GM18907 (cell line): ENCODE measurements at regions not wholly inside any gene's neighbourhood (a gene's known extent, or its start where the extent isn't known, plus 50 kb on each side); places are given as distances from the start of the nearest gene placed in this dataset.
"Not testable (repeated sequence)": the region's sequence is repeated elsewhere in the genome, so short reads cannot be mapped to it uniquely, and the experiment has no call there.

Source experiments
- ATAC-seq: cut with Tn5 transposase; IDR thresholded peaks from one replicate; pipeline ENCODE4 v1.9.1; 2021; ENCODE audit warnings: mild to moderate bottlenecking, moderate library complexity; ENCODE audit not compliant: unreplicated experiment

DNA sequence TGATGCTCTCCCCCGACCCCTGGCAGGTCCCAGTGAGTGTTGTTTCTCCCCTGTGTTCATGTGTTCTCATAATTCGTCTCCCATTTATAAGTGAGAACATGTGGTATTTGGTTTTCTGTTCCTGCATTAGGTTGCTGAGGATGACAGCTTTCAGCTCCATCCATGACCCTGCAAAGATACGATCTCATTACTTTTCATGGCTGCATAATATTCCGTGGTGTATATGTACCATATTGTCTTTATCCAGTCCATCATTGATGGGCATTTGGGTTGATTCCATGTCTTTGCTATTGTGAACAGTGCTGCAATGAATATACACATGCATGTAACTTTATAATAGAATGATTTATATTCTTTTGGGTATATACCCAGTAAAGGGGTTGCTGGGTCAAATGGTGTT is 321.5 kb downstream of the EMP1 start:
- not testable (repeated sequence) for ATAC-seq

DNA sequence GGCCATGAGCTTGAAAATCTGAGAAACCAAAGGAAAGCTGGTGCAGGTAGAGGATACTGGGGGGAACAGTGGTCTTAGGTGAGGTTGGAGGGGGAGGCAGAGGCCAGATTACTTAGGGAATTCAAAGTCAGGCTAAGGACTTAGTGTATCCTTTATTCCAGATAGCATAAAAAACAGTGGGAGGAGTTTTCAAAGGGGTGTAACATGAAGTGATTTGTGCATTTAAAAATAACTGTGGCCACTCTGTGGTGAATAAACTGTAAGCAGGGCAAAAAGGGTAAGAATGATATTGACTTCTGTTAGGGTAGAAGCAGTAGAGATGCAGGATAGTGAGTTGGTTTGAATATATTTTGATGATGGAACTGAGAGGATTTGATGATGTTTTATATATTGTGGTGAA is 313.2 kb downstream of the EMP1 start:
- no peak for ATAC-seq

DNA sequence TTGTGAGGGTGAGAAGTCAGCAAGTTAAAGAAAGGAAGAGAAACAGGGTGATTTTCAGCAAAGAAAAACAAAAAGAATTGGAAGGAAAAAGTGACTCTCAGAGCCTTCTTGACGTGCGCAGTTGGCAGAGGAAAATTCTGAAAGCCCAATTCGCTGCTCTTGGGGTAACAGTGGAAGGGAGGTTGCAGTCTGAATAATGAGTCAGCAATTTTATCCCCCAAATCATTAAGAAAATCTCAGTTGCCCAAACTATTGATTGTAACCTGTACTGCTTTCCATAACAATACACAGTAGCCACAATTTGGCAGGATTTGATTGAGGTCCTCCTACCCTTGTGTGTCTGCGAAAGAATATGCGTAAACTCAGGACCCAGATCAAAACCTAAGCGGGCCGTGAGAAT is 309.1 kb downstream of the EMP1 start:
- ATAC-seq: no peak

- no peak for ATAC-seq
These were observed 308.7 kb downstream of the EMP1 start for GRCh38 chr12:13505224-13505623.

DNA sequence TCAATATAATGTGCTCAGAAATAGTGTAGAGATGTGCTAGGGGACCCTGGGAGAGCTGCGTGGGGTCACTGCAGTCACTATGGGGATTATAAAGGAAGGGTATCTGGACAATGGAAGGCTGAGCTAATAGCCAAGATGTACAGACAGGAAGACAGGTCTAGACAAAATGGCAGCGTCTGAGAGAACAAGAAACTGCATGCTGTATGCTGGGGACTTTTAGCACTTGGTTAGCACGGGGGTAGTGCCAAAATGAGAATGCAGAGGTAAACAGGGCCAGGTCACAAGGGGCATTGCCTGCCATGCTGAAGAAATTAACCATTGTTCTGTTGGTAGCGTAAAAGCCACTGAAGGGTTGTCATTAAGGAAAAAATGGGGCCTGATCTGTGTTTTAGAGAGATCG is 308.2 kb downstream of the EMP1 start:
- no peak for ATAC-seq

- no peak for ATAC-seq
These were observed 307.5 kb downstream of the EMP1 start for GRCh38 chr12:13504074-13504473.

GRCh38 chr12:13503094-13503835 is 306.7 kb downstream of the EMP1 start:
- ATAC-seq: no peak

DNA sequence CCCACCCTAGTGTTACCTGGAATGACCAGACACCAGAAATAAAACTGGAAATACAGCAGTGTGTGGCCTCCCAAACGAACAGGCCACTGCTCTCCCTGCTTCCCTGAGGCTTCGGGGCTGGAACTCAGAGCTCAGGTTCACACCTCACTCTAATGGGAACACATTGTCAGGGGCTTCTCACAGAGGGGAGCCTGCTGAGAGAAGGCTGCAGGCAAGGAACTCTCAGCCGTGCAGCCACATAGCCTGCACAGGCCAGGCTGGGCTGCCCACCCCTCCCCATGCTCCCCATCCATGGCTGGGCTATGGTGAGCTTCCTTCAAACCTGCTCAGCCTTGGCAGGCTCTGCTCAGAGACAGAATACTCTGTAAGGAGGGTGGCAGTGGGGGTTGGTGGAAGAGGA is 302.5 kb downstream of the EMP1 start:
- no peak for ATAC-seq

DNA sequence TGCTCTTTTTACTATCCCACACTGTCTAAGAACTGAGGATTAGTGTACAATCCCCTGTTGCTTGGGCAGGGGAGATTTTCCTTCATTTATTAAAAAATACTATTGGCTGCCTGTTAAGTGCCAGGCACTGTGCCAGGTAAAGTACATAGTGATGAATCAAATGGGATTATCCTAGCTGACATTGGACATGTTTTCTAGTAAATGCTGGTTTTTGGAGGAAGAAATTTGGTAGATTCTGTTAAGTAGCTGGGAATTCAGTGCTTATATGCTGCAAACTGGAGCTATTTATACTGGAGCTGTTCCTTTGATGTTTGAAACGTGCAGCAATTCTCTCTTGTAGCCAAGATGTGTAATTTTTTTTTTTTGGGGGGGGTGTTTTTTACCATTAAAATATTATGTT is 299.6 kb downstream of the EMP1 start:
- no peak for ATAC-seq

- no peak for ATAC-seq
These were observed 292.7 kb downstream of the EMP1 start for GRCh38 chr12:13489246-13489645.

DNA sequence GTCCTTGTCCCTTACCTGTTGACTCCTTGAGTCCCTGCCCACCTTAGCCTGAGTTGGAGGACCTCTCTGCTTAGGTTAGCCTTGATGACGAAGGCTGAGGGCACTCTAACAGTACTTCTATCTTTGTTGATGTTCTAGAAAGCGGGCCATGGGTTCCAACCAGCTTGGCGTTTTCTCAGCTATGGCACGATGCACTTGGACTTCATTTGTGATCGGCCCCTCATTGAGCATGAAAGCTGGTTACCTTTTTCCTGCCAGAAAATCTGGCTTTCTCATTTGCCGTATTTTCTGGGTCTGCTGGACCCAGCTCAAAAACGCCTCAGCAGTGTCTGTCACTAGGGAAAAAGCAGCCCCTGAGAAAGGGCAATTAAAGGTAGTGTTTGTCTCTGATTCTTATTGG is 290.8 kb downstream of the EMP1 start:
- ATAC-seq: no peak

GRCh38 chr12:13486794-13487193 is 290.3 kb downstream of the EMP1 start:
- no peak for ATAC-seq

DNA sequence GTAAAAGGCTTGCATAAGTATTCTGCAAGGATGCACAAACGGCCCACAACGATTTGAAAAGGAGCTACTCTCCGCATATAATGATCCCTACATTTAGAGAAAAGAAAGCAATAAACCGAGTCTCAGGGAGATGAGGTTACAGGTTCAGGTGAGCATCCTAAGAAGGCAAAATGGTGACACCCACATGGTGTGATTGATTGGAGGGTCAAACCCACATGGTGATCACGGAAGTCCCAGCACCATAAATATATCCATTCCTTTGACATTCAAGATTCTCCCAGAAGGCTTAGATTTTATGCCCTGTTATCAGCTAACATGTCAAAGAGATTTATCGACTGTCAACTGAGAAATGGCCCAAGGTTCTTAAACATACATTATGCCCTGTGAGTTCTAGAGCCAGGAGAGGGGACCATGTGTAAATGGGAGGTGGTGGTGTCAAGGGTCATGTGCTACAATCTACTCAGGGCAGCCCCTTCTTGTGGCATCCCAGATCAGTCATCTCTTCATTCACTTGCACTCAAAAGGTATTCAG is 282.2 kb downstream of the EMP1 start:
- no peak for ATAC-seq

DNA sequence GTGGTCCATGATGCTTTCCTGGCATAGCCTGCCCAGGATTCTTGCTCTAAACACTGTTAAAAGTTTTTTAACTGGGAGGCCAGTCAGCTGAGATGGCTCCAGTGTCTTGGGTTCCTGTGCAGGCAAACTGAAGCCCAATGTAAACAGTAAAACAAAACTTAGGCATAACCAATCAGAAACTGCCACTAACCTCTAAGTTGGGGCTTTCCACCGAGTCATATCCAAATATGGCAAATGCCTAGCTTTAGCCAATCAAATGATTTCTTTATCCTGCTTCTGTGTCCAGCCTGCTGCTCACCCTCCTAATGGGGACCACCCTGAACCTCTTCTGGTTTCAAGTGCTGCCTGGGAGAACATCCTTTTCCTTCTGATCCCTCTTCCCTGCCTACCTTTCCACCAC is 277.9 kb downstream of the EMP1 start:
- no peak for ATAC-seq

GRCh38 chr12:13472690-13473089 is 276.2 kb downstream of the EMP1 start:
- peak; percentile 99 for ATAC-seq

DNA sequence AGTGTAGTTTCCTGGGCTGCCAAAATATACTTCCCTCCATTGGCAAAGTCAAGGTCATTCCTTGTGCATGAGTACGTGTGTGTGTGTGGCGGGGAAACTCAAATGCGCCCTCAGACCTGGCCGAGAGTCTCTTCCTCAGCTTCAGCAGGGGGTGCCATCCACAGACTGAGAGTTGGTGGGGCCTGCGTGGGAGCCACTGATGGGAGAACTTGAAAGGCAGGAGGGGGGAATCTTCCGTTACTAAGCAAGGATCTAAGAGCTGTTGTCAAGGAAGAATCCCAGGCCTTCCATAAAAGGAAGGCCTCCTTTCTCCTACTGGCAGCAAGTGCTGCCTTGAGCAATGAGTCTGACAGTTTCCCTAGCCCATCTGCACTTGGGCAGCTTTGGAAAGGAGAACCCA is 274.9 kb downstream of the EMP1 start:
- no peak for ATAC-seq

GRCh38 chr12:13465635-13466034 is 269.1 kb downstream of the EMP1 start:
- no peak for ATAC-seq

DNA sequence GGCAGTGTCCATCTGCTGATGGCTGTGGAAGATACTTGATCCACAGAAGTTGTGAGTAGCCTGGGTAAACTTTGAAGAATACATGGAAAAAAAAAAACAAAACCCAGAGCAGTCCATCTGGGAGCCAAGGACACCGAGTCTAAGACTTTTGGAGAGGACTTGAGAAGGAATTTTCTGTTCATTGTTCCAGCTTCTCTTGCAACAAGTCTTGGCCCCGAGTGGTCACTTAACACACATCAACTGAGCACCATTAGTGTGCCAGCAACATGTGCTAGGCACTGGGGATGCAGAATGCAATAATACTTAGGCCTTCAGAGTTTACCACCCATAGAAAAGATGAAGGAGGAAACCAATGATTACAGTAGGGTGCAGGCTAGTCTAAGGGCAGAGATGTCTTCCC is 266.7 kb downstream of the EMP1 start:
- no peak for ATAC-seq

GRCh38 chr12:13462450-13462849 is 265.9 kb downstream of the EMP1 start:
- ATAC-seq: no peak

GRCh38 chr12:13455778-13456144 is 259.2 kb downstream of the EMP1 start:
- ATAC-seq: no peak

DNA sequence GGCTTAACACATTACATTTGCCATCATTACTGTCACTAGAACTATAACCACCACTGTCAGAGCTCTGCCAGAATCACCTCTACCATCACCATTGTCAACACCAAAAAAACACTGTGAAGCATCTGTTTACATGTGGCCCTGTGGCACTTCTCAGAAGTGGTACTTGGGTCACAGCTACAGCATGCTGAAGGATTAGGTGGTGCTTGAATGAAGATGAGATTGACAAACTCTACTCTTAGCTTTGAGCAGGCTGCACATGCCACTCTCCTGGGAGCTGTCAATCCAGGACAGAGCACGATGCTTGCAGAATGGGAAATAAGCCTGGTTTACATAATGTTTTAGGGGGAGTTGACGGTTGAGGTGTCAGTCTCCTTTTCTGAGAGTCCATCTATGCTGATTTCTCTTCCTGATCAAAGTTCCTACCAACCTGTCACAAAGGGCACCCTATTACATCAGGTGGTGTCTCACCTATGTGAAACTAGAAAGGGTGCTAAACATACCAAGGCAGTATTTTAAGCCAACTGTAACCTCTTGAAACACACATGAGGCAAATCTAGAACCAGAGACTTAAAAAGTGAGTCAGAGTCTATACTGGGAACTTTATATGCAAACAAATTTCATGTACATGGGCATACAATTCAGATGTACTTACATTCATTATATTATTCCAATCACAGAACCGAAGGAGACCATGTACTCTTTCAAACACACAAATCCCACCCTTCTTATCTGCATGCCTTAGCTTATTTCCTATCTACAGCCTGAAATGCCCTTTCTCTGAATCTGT is 258.7 kb downstream of the EMP1 start:
- ATAC-seq: no peak

- ATAC-seq: no peak
These were observed 256.5 kb downstream of the EMP1 start for GRCh38 chr12:13452955-13453570.
